Activated naive CD4-positive, alpha-beta T cell treated with anti-CD3 and anti-CD28 coated beads, Interleukin-2, amount 50 U/mL, for 24 hours (primary cell): ENCODE measurements at regions not wholly inside any gene's neighbourhood (a gene's known extent, or its start where the extent isn't known, plus 50 kb on each side); places are given as distances from the start of the nearest gene placed in this dataset.
"Not testable (repeated sequence)": the region's sequence is repeated elsewhere in the genome, so short reads cannot be mapped to it uniquely, and the experiment has no call there.

ENCODE experiments used
- H3K27ac Mint-ChIP-seq: one replicate; pipeline ENCODE4 v1.8.0; 2021; ENCODE audit warnings: mild to moderate bottlenecking, mixed read lengths
- H3K27me3 Mint-ChIP-seq: one replicate; pipeline ENCODE4 v1.8.0; 2021; ENCODE audit warnings: mixed read lengths
- H3K36me3 Mint-ChIP-seq: one replicate; pipeline ENCODE4 v1.8.0; 2021; ENCODE audit warnings: mixed read lengths
- H3K4me1 Mint-ChIP-seq: one replicate; pipeline ENCODE4 v1.8.0; 2021; ENCODE audit warnings: mixed read lengths
- H3K4me3 Mint-ChIP-seq: one replicate; pipeline ENCODE4 v1.8.0; 2021; ENCODE audit warnings: mild to moderate bottlenecking, mixed read lengths
- H3K9me3 Mint-ChIP-seq: one replicate; pipeline ENCODE4 v1.8.0; 2021; ENCODE audit warnings: mixed read lengths

DNA sequence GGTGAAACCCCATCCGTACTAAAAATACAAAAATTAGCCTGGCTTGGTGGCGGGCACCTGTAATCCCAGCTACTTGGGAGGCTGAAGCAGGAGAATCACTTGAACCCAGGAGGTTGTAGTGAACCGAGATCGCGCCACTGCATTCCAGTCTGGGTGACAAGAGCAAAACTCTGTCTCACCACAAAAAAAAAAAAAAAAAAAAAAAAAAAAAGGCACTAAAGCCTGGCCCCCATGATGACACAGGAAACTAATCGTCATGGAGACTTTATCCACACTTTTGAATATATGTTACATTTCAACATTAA is 136.2 kb upstream of the KCNJ15 start:
- H3K4me3 Mint-ChIP-seq, H3K27ac Mint-ChIP-seq, H3K36me3 Mint-ChIP-seq, H3K4me1 Mint-ChIP-seq, H3K27me3 Mint-ChIP-seq, H3K9me3 Mint-ChIP-seq: not testable (repeated sequence)

- no peaks in the 10 kb centered on the region for H3K4me1 Mint-ChIP-seq
- H3K9me3 Mint-ChIP-seq = no peaks in the 10 kb centered on the region
- H3K27ac Mint-ChIP-seq = no peak overlapping the region
- H3K27me3 Mint-ChIP-seq = peaks cover 3% of the 10 kb centered on the region
- no peaks in the 10 kb centered on the region for H3K36me3 Mint-ChIP-seq
- no peak overlapping the region for H3K4me3 Mint-ChIP-seq
Observed at GRCh38 chr21:38120984-38121855, 135.6 kb upstream of the KCNJ15 start.

DNA sequence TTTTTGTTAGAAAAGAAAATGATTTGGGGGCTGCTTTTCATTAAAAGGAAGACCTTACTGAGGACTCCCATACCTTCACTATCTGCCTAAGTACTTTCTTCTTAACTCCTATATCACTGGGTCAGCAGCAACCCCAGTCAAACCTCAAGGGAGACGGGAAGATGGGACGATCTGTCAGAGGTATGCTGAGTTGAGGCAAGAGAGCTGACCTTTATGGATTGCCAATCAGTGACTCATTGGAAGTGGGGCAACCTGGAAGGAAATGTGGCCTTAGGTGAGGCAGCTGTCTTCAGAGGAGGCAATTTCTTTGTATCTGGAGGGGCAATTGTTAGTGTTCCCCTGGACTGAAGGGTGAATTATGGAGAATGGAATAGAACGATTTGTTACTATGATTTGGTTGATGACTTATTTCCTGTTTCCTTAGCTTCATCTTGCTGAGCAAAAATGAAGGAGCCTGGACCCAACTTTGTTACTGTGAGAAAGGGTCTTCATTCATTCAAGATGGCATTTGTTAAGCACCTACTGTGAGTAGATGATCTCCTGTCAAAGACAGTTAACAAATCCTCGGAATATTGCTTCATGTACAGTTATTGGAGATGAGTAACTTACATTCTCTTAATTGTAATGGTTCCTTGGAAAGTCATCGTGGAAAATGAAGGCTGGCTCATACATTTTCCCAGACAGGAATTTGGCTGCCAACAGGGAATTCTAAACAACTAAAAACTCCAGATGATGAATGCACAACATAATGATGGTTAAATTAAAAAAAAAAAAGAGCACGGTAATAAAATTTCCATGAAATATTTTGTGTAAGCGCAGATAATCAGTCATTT is 134.7 kb upstream of the KCNJ15 start:
- no peaks in the 10 kb centered on the region for H3K4me1 Mint-ChIP-seq
- no peaks in the 10 kb centered on the region for H3K36me3 Mint-ChIP-seq
- H3K27ac Mint-ChIP-seq = no peak overlapping the region
- H3K9me3 Mint-ChIP-seq = no peaks in the 10 kb centered on the region
- H3K27me3 Mint-ChIP-seq = peaks cover 3% of the 10 kb centered on the region
- no peak overlapping the region for H3K4me3 Mint-ChIP-seq

DNA sequence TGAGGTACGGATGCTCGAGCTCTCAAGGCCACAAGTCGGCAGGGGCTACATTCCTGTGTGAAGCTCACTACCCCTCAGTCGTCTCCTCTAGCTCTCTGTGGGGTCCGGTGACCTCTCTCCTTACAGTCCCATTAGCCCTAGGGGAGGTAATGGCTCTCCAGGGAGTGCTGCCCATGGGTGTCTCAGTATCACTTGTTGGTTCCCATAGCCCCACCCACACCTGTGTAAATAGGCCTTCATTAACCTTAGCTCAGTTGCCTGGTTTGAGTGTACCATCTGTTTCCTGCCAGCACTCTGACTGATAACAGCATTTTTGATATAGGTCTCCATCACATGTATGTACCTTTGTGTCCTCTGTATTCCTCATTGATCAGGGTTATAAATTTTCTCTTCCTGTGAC is 133.2 kb upstream of the KCNJ15 start:
- no peaks in the 10 kb centered on the region for H3K9me3 Mint-ChIP-seq
- H3K4me3 Mint-ChIP-seq = no peak overlapping the region
- no peaks in the 10 kb centered on the region for H3K4me1 Mint-ChIP-seq
- H3K27ac Mint-ChIP-seq = no peak overlapping the region
- no peaks in the 10 kb centered on the region for H3K36me3 Mint-ChIP-seq
- peaks cover 3% of the 10 kb centered on the region for H3K27me3 Mint-ChIP-seq

DNA sequence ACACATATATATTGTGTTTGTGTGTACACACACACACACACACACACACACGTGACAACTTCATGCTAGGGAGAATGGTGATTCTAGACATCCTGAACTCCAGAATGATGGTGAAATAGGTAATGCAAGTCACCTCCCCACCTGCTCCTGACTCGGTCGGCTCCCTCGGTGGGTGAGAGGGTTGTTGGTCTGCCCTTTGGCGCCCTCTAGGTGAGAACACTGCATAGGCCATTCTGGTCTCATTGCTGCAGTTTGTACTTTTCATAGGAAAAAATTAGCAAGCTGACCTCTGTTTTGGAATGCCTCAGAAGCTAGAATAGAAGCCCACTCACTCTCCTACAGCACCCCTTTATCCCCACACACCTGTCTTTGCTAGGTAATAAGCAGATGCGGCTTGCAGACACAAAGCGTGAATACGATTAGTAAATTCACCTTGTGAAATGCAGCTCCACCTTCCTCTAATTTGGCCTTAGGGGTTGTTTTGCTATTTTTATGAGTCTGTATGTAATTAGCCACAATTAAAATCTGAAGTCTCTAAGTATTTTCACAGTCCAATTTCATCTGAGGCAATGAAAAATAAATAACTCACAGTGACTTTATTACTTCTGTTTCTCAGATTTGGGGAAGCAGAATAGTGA is 130.0 kb upstream of the KCNJ15 start:
- H3K4me1 Mint-ChIP-seq = no peaks in the 10 kb centered on the region
- H3K9me3 Mint-ChIP-seq = no peaks in the 10 kb centered on the region
- H3K27ac Mint-ChIP-seq = no peak overlapping the region
- H3K36me3 Mint-ChIP-seq = no peaks in the 10 kb centered on the region
- peaks cover 7% of the 10 kb centered on the region for H3K27me3 Mint-ChIP-seq
- no peak overlapping the region for H3K4me3 Mint-ChIP-seq

- H3K27me3 Mint-ChIP-seq = peaks cover 10% of the 10 kb centered on the region
- H3K4me3 Mint-ChIP-seq = no peak overlapping the region
- no peaks in the 10 kb centered on the region for H3K36me3 Mint-ChIP-seq
- H3K27ac Mint-ChIP-seq = no peak overlapping the region
- H3K4me1 Mint-ChIP-seq = no peaks in the 10 kb centered on the region
- H3K9me3 Mint-ChIP-seq = no peaks in the 10 kb centered on the region
Observed at GRCh38 chr21:38129711-38130110, 127.1 kb upstream of the KCNJ15 start.

GRCh38 chr21:38133240-38133639 is 123.6 kb upstream of the KCNJ15 start:
- no peaks in the 10 kb centered on the region for H3K36me3 Mint-ChIP-seq
- no peaks in the 10 kb centered on the region for H3K4me1 Mint-ChIP-seq

GRCh38 chr21:38134084-38134873 is 122.5 kb upstream of the KCNJ15 start:
- no peaks in the 10 kb centered on the region for H3K36me3 Mint-ChIP-seq
- no peaks in the 10 kb centered on the region for H3K9me3 Mint-ChIP-seq
- H3K4me1 Mint-ChIP-seq = no peaks in the 10 kb centered on the region
- no peak overlapping the region for H3K27ac Mint-ChIP-seq
- peaks cover 11% of the 10 kb centered on the region for H3K27me3 Mint-ChIP-seq
- H3K4me3 Mint-ChIP-seq = no peak overlapping the region

More at GRCh38 chr21:38133240-38133639, 123.6 kb upstream of the KCNJ15 start:
- no peak overlapping the region for H3K27ac Mint-ChIP-seq
- peaks cover 11% of the 10 kb centered on the region for H3K27me3 Mint-ChIP-seq
- H3K4me3 Mint-ChIP-seq = no peak overlapping the region
- no peaks in the 10 kb centered on the region for H3K9me3 Mint-ChIP-seq

DNA sequence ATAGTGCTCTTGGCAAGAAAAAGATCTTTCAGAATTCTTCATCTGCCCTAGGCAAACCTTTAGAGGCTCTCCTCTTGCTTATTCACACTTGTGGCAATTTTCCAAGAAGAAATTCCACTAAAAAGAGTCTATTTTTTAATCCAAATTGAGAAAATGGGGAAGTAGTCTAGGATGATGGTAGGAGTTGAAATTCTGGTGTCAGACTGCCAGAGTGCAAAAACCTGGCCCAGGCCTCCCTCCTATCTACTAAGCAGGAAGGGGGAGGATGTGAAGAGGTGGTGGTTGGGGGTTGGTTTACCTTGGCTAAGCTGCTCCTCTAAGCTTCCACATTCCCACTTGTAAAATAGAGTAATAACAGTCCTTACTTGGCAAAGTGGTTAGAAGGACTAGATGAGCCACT is 120.6 kb upstream of the KCNJ15 start:
- Mint-ChIP-seq H3K4me3 (no peak overlapping the region), H3K4me1 (no peaks in the 10 kb centered on the region), H3K9me3 (no peaks in the 10 kb centered on the region), H3K27ac (no peak overlapping the region), H3K36me3 (no peaks in the 10 kb centered on the region), H3K27me3 (peaks cover 7% of the 10 kb centered on the region)

- Mint-ChIP-seq H3K27me3 (peaks cover 11% of the 10 kb centered on the region), H3K36me3 (no peaks in the 10 kb centered on the region), H3K4me1 (no peaks in the 10 kb centered on the region), H3K27ac (no peak overlapping the region), H3K4me3 (no peak overlapping the region), H3K9me3 (no peaks in the 10 kb centered on the region)
Observed at GRCh38 chr21:38139380-38140168, 117.2 kb upstream of the KCNJ15 start.

GRCh38 chr21:38140207-38140903 is 116.4 kb upstream of the KCNJ15 start:
- peaks cover 4% of the 10 kb centered on the region for H3K9me3 Mint-ChIP-seq
- H3K27me3 Mint-ChIP-seq = peaks cover 11% of the 10 kb centered on the region
- no peak overlapping the region for H3K4me3 Mint-ChIP-seq
- H3K36me3 Mint-ChIP-seq = no peaks in the 10 kb centered on the region
- H3K4me1 Mint-ChIP-seq = no peaks in the 10 kb centered on the region
- no peak overlapping the region for H3K27ac Mint-ChIP-seq

DNA sequence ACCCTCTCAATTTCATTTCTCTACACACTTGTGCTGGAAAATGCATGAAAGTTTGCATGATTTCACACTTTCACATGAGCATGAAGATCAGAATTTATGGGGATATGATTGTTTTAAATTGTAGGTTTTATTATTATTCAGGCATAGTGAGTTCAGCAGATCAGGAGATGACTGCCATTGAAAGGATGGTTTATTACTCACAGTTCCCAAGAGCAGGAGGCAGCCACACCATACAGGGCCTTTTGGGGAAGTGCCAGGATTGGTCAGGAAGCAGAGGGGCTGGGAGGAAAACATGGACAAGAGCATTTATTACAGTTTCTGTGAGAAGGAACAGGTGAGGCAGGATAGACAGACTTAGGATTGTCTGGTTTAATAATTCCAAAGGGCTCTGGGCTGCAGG is 114.6 kb upstream of the KCNJ15 start:
- no peaks in the 10 kb centered on the region for H3K36me3 Mint-ChIP-seq
- no peak overlapping the region for H3K27ac Mint-ChIP-seq
- no peak overlapping the region for H3K4me3 Mint-ChIP-seq
- H3K27me3 Mint-ChIP-seq = peaks cover 11% of the 10 kb centered on the region
- H3K9me3 Mint-ChIP-seq = peaks cover 7% of the 10 kb centered on the region
- H3K4me1 Mint-ChIP-seq = no peaks in the 10 kb centered on the region

- Mint-ChIP-seq H3K4me3 (no peak overlapping the region), H3K36me3 (no peaks in the 10 kb centered on the region), H3K27me3 (peaks cover 12% of the 10 kb centered on the region), H3K9me3 (peaks cover 7% of the 10 kb centered on the region), H3K4me1 (no peaks in the 10 kb centered on the region), H3K27ac (no peak overlapping the region)
Observed at GRCh38 chr21:38144193-38144592, 112.6 kb upstream of the KCNJ15 start.

GRCh38 chr21:38145104-38145503 is 111.7 kb upstream of the KCNJ15 start:
- Mint-ChIP-seq H3K27ac (no peak overlapping the region), H3K4me3 (no peak overlapping the region), H3K4me1 (no peaks in the 10 kb centered on the region), H3K27me3 (peaks cover 13% of the 10 kb centered on the region), H3K9me3 (peaks cover 7% of the 10 kb centered on the region), H3K36me3 (no peaks in the 10 kb centered on the region)
